GM19351 (cell line): ENCODE measurements at regions not wholly inside any gene's neighbourhood (a gene's known extent, or its start where the extent isn't known, plus 50 kb on each side); places are given as distances from the start of the nearest gene placed in this dataset.
"Not testable (repeated sequence)": the region's sequence is repeated elsewhere in the genome, so short reads cannot be mapped to it uniquely, and the experiment has no call there.

Experiments used
- ATAC-seq: cut with Tn5 transposase; IDR thresholded peaks from one replicate; pipeline ENCODE4 v1.9.1; 2021; ENCODE audit warnings: mild to moderate bottlenecking, moderate library complexity; ENCODE audit not compliant: unreplicated experiment

DNA sequence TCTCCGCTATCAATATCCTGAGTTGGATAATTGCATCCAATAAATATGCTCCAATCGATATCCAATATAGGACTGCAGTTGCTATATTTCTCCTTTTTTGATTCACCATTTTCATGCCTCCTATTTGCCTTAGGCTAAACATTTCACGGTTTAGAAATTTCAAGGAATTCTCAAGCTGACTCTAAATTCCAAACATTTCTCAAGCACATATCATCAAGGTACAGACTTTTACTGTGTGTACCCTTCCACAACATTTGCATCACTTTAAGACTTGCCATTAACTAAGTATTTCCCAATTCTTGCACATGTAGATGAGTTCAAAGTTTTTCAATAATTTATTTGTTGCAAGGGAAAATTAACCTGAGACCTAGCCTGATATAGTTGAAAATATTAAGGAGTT, 795.2 kb upstream of the TMPRSS15 start:
- ATAC-seq, result no peak

- no peak for ATAC-seq
These were observed 814.6 kb upstream of the TMPRSS15 start for GRCh38 chr21:19218163-19218562.

- ATAC-seq, result no peak
These were observed 820.5 kb upstream of the TMPRSS15 start for GRCh38 chr21:19224090-19224489.

- no peak for ATAC-seq
These were observed 824.6 kb upstream of the TMPRSS15 start for GRCh38 chr21:19228226-19228625.

DNA sequence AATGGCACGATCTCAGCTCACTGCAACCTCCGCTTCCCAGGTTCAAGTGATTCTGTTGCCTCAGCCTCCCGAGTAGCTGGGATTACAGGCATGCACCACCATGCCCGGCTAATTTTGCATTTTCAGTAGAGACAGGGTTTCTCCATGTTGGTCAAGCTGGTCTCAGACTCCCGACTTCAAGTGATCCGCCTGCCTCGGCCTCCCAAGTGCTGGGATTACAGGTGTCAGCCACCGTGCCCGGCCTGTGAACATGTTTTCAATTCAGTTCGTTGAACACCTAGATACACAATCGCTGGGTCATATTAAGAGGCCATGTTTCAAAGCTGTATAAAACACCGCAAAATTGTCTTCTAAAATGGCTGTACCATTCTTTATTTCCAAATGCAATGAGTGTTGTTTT, 830.3 kb upstream of the TMPRSS15 start:
- not testable (repeated sequence) for ATAC-seq

GRCh38 chr21:19236209-19236608, 832.6 kb upstream of the TMPRSS15 start:
- ATAC-seq, result no peak

GRCh38 chr21:19237608-19238007, 834.0 kb upstream of the TMPRSS15 start:
- ATAC-seq, result no peak

DNA sequence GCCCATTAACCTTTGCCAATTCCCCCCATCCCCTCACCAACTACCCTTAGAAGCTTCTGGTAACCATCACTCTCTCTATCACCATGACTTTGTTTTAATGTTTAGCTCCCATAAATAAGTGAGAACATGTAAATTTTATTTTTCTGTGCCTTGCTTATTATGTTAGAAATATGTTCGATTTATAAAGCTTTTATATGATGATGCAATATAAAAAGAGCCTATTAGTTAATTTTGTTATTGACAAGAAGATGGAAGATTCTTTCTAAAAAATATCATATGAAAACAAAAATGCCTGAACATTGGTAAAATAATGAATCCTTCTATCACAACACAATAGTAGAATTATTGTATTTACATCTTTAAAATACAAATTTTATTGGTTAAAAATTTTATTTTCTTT, 836.1 kb upstream of the TMPRSS15 start:
- no peak for ATAC-seq

GRCh38 chr21:19244502-19245187, 841.1 kb upstream of the TMPRSS15 start:
- ATAC-seq, result no peak

DNA sequence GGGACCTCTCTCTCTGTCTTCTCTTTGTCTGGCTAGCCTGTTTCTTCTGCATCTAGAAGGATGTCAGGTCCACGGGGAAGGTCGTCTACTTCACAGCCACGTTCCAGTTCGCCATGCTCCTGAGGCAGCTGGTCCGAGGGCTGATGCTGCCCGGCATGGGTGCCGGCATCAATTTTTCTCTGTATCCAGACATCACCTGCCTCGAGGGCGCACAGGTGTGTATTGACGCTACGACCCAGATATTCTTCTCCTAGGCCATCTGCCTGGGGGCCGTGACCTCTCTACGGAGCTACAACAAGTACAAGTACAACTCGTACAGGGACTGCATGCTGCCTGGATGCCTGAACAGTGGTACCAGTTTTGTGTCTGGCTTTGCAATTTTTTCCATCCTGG, 841.6 kb upstream of the TMPRSS15 start:
- ATAC-seq, result no peak

DNA sequence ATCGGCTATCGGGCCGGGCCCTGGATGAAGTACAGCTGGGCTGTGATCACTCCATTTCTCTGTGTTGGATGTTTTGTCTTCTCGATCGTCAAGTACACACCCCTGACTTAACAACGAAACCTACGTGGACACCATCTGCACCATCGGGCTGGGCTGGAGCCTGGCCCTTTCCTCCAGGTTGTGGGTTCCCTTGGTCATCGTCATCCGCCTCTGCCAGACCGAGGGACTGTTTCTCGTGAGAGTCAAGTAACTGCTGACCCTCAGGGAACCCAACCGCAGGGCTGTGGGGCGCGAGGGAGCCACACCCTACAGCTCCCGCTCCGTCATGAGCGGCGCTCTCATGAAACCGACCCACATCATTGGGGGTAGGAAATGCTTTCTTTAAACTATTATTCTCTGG, 842.4 kb upstream of the TMPRSS15 start:
- ATAC-seq, result no peak

DNA sequence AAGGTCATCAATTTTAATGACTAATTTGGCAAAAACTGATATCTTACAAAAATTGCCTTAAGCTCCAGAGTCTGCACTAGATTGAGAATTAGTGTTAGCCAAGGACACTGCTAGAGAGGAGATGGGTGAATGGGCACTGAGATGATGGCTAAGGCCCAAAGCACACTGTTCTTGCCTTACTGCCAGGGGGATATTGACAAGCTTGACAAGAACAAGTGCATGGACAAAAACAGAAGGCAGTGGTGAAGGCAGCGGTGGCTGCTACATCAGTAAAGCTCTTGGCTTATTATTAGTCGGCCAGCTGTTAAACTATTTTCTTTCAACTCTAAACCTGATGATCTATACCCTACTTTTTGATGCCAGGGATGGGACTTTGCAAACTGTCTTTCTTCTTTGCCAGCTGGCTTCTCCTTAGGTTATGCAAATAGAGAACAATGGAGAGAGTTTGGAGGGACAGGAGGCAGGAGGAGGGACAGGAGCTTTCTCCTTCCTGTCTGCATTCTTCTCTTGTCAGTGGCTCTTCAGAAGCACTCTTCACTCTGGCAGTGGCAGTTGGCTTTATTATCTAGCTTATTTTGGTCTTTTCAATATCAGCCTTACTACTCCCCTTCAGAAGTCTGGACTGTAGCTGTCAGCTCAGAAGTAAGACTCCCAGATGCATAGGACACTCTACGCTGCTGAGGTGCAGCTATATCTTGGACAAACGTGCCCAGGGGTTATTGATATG, 853.5 kb upstream of the TMPRSS15 start:
- no peak for ATAC-seq

GRCh38 chr21:19261731-19262376, 858.3 kb upstream of the TMPRSS15 start:
- ATAC-seq, result no peak

- no peak for ATAC-seq
These were observed 863.1 kb upstream of the TMPRSS15 start for GRCh38 chr21:19266636-19267035.

- ATAC-seq, result no peak
These were observed 865.1 kb upstream of the TMPRSS15 start for GRCh38 chr21:19268686-19269085.

GRCh38 chr21:19275065-19275464, 871.5 kb upstream of the TMPRSS15 start:
- ATAC-seq, result no peak

DNA sequence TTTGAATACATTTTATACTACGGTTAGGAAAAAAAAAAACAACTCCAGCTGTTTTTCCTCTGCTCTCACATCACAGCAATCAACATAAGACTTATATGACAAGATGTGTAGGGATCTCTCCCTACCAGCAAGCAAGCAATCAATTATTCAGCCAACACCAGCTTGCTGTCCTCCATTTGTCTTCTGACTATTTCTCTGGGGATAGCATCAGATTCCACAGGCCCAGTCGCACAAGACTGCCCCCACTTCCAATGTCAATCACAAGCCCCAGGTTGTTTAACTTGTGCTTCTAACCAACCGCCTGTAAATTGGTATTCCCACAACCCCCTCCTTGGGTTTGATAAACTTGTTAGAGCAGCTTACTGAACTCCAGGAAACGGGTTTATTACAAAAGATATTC, 873.1 kb upstream of the TMPRSS15 start:
- no peak for ATAC-seq

DNA sequence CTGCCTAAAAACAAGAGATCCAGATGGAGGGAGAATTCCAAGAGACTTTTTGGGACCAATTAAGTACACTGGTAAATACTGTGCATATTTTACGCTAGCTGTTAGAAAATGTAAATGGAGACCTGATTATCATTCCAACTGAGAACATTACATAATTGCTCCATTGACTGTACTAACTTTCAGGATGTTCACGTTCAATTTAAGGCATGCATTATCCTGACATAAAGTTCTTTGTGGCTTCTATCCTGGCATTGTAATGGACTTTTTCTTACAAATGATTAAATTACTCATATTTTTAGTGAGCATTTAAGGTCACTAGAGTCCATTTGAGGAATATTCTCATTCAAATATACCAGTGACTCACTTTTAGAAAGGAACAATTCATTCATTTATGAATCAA, 883.3 kb upstream of the TMPRSS15 start:
- ATAC-seq, result no peak

GRCh38 chr21:19290328-19290727, 886.7 kb upstream of the TMPRSS15 start:
- ATAC-seq, result no peak

DNA sequence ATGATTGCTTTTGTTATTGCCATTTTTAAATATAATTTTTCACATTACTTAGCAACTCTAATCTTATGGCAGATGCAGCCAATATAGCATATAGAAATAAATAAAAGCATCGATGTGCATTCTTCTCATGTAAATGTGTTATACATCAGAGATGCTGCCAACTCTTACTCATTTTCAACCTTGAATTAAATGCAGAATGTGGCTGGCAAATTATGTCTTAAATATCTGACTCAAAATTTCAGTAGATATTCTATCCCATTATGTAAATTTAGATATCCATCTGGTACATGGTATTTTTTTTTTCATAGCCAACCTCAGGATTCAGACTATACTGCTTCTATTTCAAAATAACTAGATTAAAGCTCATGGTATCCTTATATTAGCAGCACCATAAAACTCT, 916.7 kb upstream of the TMPRSS15 start:
- ATAC-seq, result no peak

DNA sequence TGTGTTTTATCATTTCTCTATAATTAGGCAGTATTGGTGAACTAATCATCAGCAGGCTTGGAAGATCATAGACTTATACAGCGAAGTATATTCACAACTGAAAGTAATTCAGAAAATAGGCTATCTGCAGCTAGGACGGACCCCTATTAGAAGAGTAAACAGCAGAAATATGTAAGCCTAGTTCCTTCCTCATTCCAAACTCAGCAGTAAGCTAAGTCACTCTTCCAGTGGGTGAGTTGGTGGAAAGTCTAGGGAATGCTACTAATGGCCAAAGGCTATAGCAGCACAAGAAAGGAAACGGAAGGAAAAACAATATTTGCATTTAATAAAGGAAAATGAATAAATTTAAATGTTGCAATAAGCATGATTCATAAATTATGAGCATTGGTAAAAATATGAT, 918.1 kb upstream of the TMPRSS15 start:
- ATAC-seq, result no peak

GRCh38 chr21:19322360-19322759, 918.8 kb upstream of the TMPRSS15 start:
- no peak for ATAC-seq
